CD8-positive, alpha-beta memory T cell (primary cell): ENCODE measurements at regions not wholly inside any gene's neighbourhood (a gene's known extent, or its start where the extent isn't known, plus 50 kb on each side); places are given as distances from the start of the nearest gene placed in this dataset.
"Not testable (repeated sequence)": the region's sequence is repeated elsewhere in the genome, so short reads cannot be mapped to it uniquely, and the experiment has no call there.

Experiments used
- CTCF ChIA-PET: fragments of 350-600 bp; sonication (Branson Sonifier 250); formaldehyde crosslinking; loops from one replicate; lab custom pipeline; 2021; ENCODE audit warnings: antibody characterized with exemption; lab: Charles Lee
- POLR2A ChIA-PET: fragments of 350-600 bp; sonication (Branson Sonifier 250); formaldehyde crosslinking; loops from one replicate; lab custom pipeline; 2021; ENCODE audit warnings: antibody characterized with exemption; lab: Charles Lee
- DNase-seq, 5 donors: peaks; one replicate each; pipeline versions ENCODE4 v3.0.0 to v3.0.0-alpha.2; 2020 to 2022; ENCODE audit warnings: mixed read lengths in 1 of 5
- H3K27ac ChIP-seq: one replicate; pipeline ENCODE4 v1.7.0; 2013; ENCODE audit warnings: low read depth, mild to moderate bottlenecking, low read length, moderate library complexity
- H3K27me3 ChIP-seq: 2 replicates; pipeline ENCODE4 v1.7.0; 2013; ENCODE audit warnings: low read length, mild to moderate bottlenecking; ENCODE audit not compliant: insufficient read depth, poor library complexity, severe bottlenecking
- H3K36me3 ChIP-seq: 2 replicates; pipeline ENCODE4 v1.7.0; 2013; ENCODE audit warnings: mild to moderate bottlenecking, low read length, moderate library complexity; ENCODE audit not compliant: insufficient read depth
- H3K4me1 ChIP-seq: 2 replicates; pipeline ENCODE4 v1.7.0; 2013; ENCODE audit warnings: mild to moderate bottlenecking, low read length, moderate library complexity; ENCODE audit not compliant: insufficient read depth
- H3K4me3 ChIP-seq: 2 replicates; pipeline ENCODE4 v1.7.0; 2013; ENCODE audit warnings: mild to moderate bottlenecking, low read length
- H3K9me3 ChIP-seq: 2 replicates; pipeline ENCODE4 v1.7.0; 2013; ENCODE audit warnings: mild to moderate bottlenecking, low read length
- H3K27ac Mint-ChIP-seq, 8 donors: one replicate each; pipeline ENCODE4 v1.8.0; 2020 to 2021; ENCODE audit warnings: mixed read lengths in 8 of 8, mild to moderate bottlenecking in 6 of 8, inconsistent platforms in 3 of 8, moderate library complexity in 3 of 8
- H3K27me3 Mint-ChIP-seq, 2 donors: one replicate each; pipeline ENCODE4 v1.8.0; 2020 to 2021; ENCODE audit warnings: mixed read lengths in 2 of 2, mild to moderate bottlenecking in 1 of 2, moderate library complexity in 1 of 2
- H3K36me3 Mint-ChIP-seq, 3 donors: one replicate each; pipeline ENCODE4 v1.8.0; 2020 to 2021; ENCODE audit warnings: mixed read lengths in 3 of 3, inconsistent platforms in 1 of 3, mild to moderate bottlenecking in 1 of 3
- H3K4me1 Mint-ChIP-seq, 3 donors: one replicate each; pipeline ENCODE4 v1.8.0; 2020 to 2021; ENCODE audit warnings: mixed read lengths in 3 of 3, inconsistent platforms in 1 of 3, mild to moderate bottlenecking in 1 of 3
- H3K4me3 Mint-ChIP-seq, 7 donors: one replicate each; pipeline ENCODE4 v1.8.0; 2020 to 2021; ENCODE audit warnings: mixed read lengths in 7 of 7, mild to moderate bottlenecking in 6 of 7, moderate library complexity in 4 of 7, inconsistent platforms in 2 of 7
- H3K9me3 Mint-ChIP-seq, 5 donors: one replicate each; pipeline ENCODE4 v1.8.0; 2020 to 2022; ENCODE audit warnings: mixed read lengths in 5 of 5, mild to moderate bottlenecking in 3 of 5, moderate library complexity in 2 of 5, inconsistent platforms in 1 of 5

DNA sequence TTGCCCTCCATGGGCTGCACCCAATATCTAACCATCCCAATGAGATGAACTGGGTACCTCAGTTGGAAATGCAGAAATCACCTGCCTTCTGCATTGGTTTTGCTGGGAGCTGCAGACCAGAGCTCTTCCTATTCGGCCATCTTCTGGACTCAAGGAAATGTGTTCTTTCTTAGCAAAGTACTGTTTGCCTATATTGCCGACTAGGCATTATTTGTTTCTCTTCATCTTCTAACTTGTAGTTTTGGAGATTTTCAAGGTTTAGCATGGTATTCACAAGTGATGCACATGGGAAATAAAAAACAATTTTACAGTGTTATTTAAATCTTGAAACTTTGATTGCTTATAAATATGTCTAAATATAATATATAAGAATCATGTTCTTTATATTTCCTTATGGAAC lies 377.8 kb upstream of the POU1F1 start:
- H3K27ac Mint-ChIP-seq = no peak overlapping the region
- POLR2A ChIA-PET = no interaction called here

DNA sequence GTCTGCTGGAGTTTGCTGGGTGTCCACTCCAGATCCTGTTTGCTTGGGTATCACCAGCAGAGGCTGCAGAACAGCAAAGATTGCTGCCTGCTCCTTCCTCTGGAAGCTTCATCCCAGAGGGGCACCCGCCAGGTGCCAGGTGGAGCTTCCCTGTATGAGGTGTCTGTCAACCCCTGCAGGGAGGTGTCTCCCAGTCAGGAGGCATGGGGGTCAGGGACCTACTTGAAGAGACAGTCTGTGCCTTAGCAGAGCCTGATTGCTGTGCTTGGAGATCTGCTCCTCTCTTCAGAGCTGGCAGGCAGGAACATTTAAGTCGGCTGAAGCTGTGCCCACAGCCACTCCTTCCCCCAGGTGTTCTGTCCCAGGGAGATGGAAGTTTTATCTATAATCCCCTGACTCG lies 376.8 kb upstream of the POU1F1 start:
- H3K27me3 Mint-ChIP-seq, CTCF ChIA-PET, H3K9me3 ChIP-seq, H3K36me3 ChIP-seq, H3K9me3 Mint-ChIP-seq, DNase-seq, POLR2A ChIA-PET, H3K36me3 Mint-ChIP-seq, H3K4me3 Mint-ChIP-seq, H3K27ac ChIP-seq, H3K4me1 Mint-ChIP-seq, H3K4me1 ChIP-seq, H3K27ac Mint-ChIP-seq, H3K4me3 ChIP-seq, H3K27me3 ChIP-seq: not testable (repeated sequence)

More for the DNA sequence above, 377.8 kb upstream of the POU1F1 start:
- Histone ChIP-seq H3K36me3 (no peaks in the 10 kb centered on the region), H3K9me3 (no peaks in the 10 kb centered on the region), H3K4me3 (no peak overlapping the region), H3K27ac (no peak overlapping the region), H3K4me1 (no peaks in the 10 kb centered on the region), H3K27me3 (no peaks in the 10 kb centered on the region)
- H3K4me1 Mint-ChIP-seq = no peaks in the 10 kb centered on the region
- H3K9me3 Mint-ChIP-seq = peaks cover 0 to 2% (median 0%) of the 10 kb centered on the region in 5 donors
- H3K4me3 Mint-ChIP-seq = no peak overlapping the region
- DNase-seq = no peak
- no peaks in the 10 kb centered on the region for H3K36me3 Mint-ChIP-seq
- CTCF ChIA-PET = no interaction called here
- no peaks in the 10 kb centered on the region for H3K27me3 Mint-ChIP-seq

DNA sequence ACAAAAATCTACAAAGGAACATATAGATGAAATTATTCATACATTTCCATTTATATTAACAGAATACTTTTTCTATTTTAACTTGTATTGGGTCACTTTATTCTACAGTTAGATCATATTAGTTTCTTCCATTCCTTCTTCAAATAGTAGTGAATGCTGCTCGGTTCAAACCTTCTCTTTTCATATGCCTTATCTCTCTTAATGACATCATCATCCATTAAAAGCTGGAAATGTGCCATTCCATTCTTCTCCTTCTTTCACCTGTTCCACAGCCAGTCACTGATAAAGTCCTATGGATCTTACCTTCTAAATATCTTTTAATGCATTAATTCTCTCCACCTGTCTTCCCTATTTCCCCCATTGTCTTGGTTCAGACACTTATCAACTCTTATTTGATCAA lies 358.0 kb upstream of the POU1F1 start:
- H3K9me3 Mint-ChIP-seq = peaks cover 0 to 2% (median 0%) of the 10 kb centered on the region in 5 donors
- no peaks in the 10 kb centered on the region for H3K27me3 Mint-ChIP-seq
- Histone ChIP-seq H3K4me3 (no peak overlapping the region), H3K4me1 (no peaks in the 10 kb centered on the region), H3K36me3 (no peaks in the 10 kb centered on the region), H3K27ac (no peak overlapping the region), H3K9me3 (no peaks in the 10 kb centered on the region), H3K27me3 (no peaks in the 10 kb centered on the region)
- ChIA-PET CTCF (no interaction called here), POLR2A (no interaction called here)
- H3K4me1 Mint-ChIP-seq = no peaks in the 10 kb centered on the region
- H3K27ac Mint-ChIP-seq = no peak overlapping the region
- DNase-seq = no peak
- H3K4me3 Mint-ChIP-seq = no peak overlapping the region
- H3K36me3 Mint-ChIP-seq = no peaks in the 10 kb centered on the region

DNA sequence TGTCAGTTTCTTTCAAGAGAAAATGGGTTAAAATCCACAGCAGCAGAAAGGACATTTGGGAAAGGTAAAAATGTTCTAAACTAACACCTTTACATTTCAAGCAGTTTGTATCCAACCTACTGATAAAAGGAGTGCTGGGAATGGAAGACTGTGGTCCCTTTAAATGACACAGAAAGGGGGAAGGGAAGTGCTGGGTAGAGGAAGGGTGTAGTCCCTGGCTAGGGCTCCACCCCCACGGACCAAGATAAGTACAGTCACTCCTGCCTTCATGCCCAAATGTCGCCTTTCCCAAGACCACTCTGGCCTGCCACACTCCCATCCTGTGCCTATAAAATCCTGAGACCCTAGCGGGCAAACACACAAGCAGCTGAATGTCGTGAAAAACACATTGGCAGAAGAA lies 350.9 kb upstream of the POU1F1 start:
- CTCF ChIA-PET = no interaction called here
- Mint-ChIP-seq H3K27ac (no peak overlapping the region), H3K4me3 (no peak overlapping the region), H3K36me3 (no peaks in the 10 kb centered on the region), H3K9me3 (peaks cover 0 to 9% (median 0%) of the 10 kb centered on the region in 5 donors), H3K4me1 (no peaks in the 10 kb centered on the region), H3K27me3 (no peaks in the 10 kb centered on the region)
- Histone ChIP-seq H3K9me3 (no peaks in the 10 kb centered on the region), H3K4me1 (no peaks in the 10 kb centered on the region), H3K36me3 (no peaks in the 10 kb centered on the region), H3K4me3 (no peak overlapping the region), H3K27ac (no peak overlapping the region), H3K27me3 (no peaks in the 10 kb centered on the region)
- POLR2A ChIA-PET = no interaction called here
- DNase-seq = no peak

DNA sequence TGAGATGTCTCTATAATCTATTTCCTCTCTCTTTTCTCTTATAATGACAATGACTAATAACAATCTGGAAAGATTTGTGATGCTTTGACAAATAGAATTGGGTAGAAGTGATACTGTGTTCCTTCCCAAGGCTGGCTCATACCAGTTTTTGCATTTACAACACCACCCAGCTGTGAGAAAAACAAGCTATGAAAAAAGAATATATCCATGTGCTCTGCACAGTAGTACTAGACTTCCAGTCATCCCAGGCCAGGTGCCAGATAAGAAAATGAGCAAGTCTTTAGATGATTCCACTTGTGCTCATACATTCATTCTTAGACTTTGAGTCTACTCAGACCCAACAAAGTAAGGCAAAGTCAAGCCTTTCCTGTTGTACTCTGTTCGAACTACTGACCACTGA lies 350.2 kb upstream of the POU1F1 start:
- Histone ChIP-seq H3K9me3 (no peaks in the 10 kb centered on the region), H3K4me3 (no peak overlapping the region), H3K27me3 (no peaks in the 10 kb centered on the region), H3K27ac (no peak overlapping the region), H3K36me3 (no peaks in the 10 kb centered on the region), H3K4me1 (no peaks in the 10 kb centered on the region)
- Mint-ChIP-seq H3K27ac (no peak overlapping the region), H3K4me1 (no peaks in the 10 kb centered on the region), H3K9me3 (peaks cover 0 to 9% (median 0%) of the 10 kb centered on the region in 5 donors), H3K36me3 (no peaks in the 10 kb centered on the region), H3K4me3 (no peak overlapping the region), H3K27me3 (no peaks in the 10 kb centered on the region)
- no peak for DNase-seq
- ChIA-PET POLR2A (no interaction called here), CTCF (no interaction called here)

DNA sequence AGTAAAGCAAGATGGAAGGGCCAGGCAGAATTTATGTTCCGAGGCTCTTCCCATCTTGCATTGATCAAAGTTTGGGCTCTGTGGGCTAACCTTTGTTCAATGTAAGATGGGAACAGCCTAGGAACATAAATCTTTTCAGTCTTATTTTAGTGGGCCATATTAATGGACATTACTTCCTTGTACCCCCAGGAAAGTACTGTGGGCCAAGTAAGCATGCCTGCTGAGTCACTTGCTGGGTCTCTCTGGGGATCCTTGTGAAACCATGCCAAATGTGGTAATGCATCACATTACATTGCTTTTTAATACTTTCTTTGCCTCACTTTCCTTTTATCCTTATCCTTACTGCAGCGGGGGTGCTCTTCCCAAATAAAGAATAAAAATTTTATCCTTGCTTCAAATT lies 349.5 kb upstream of the POU1F1 start:
- ChIA-PET POLR2A (no interaction called here), CTCF (no interaction called here)
- H3K4me3 Mint-ChIP-seq = no peak overlapping the region
- no peaks in the 10 kb centered on the region for H3K36me3 Mint-ChIP-seq
- no peaks in the 10 kb centered on the region for H3K4me1 ChIP-seq
- H3K27me3 Mint-ChIP-seq = no peaks in the 10 kb centered on the region
- H3K4me3 ChIP-seq = no peak overlapping the region
- no peaks in the 10 kb centered on the region for H3K27me3 ChIP-seq
- no peak overlapping the region for H3K27ac Mint-ChIP-seq
- H3K9me3 Mint-ChIP-seq = peaks cover 0 to 9% (median 0%) of the 10 kb centered on the region in 5 donors
- H3K9me3 ChIP-seq = no peaks in the 10 kb centered on the region
- DNase-seq = no peak
- H3K4me1 Mint-ChIP-seq = no peaks in the 10 kb centered on the region
- no peak overlapping the region for H3K27ac ChIP-seq
- H3K36me3 ChIP-seq = no peaks in the 10 kb centered on the region

DNA sequence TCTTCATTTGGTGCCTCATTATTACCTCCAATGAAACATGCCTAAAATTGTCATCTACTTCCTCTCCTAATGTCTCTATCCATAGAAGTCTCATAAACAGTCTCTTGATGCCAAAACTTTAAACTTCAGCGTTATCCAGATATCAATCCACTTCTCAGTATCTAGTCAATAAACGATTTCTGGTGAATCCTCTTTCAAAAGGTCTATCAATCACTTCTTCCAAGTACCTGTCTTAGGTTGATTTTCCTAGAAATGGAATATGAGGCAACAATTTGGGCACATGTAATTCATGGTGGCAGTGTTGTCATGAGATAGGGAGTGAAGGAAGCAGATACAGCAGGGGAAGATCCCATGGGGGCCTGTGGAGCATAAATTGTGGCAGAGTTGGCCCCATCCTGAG lies 348.5 kb upstream of the POU1F1 start:
- H3K36me3 Mint-ChIP-seq = no peaks in the 10 kb centered on the region
- H3K27ac ChIP-seq = no peak overlapping the region

DNA sequence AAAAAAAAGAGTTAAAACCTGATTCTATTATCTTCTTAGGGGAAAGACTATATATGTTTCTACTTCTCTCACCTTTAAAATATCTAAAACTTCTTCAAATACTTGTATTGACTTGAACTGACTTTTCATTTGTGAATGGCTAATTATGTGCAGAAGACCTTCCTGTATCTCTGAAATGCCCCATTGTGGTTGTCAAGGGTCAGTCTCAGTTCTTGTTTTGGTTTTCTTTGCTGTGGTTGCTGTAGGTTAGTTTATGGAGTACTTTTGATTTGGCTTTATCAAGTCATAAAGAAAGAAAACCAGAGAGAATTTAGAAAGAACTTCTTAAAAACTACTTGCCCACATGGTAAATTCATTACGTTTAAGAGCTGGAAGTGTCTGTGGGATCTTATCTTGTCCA lies 345.3 kb upstream of the POU1F1 start:
- Mint-ChIP-seq H3K4me3 (no peak overlapping the region), H3K36me3 (no peaks in the 10 kb centered on the region), H3K27me3 (no peaks in the 10 kb centered on the region), H3K27ac (no peak overlapping the region), H3K4me1 (no peaks in the 10 kb centered on the region), H3K9me3 (peaks cover 0 to 13% (median 4%) of the 10 kb centered on the region in 5 donors)
- no peaks in the 10 kb centered on the region for H3K4me1 ChIP-seq
- ChIA-PET POLR2A (no interaction called here), CTCF (no interaction called here)
- no peaks in the 10 kb centered on the region for H3K36me3 ChIP-seq
- DNase-seq = no peak
- no peaks in the 10 kb centered on the region for H3K9me3 ChIP-seq
- H3K27me3 ChIP-seq = no peaks in the 10 kb centered on the region
- H3K27ac ChIP-seq = no peak overlapping the region
- H3K4me3 ChIP-seq = no peak overlapping the region

More for the DNA sequence above, 348.5 kb upstream of the POU1F1 start:
- H3K27ac Mint-ChIP-seq = no peak overlapping the region
- H3K4me1 ChIP-seq = no peaks in the 10 kb centered on the region
- H3K36me3 ChIP-seq = no peaks in the 10 kb centered on the region
- H3K27me3 Mint-ChIP-seq = no peaks in the 10 kb centered on the region
- H3K27me3 ChIP-seq = no peaks in the 10 kb centered on the region
- no peak for DNase-seq
- peaks cover 0 to 9% (median 0%) of the 10 kb centered on the region in 5 donors for H3K9me3 Mint-ChIP-seq
- no peak overlapping the region for H3K4me3 Mint-ChIP-seq
- H3K4me3 ChIP-seq = no peak overlapping the region
- no peaks in the 10 kb centered on the region for H3K9me3 ChIP-seq
- ChIA-PET POLR2A (no interaction called here), CTCF (no interaction called here)
- H3K4me1 Mint-ChIP-seq = no peaks in the 10 kb centered on the region

DNA sequence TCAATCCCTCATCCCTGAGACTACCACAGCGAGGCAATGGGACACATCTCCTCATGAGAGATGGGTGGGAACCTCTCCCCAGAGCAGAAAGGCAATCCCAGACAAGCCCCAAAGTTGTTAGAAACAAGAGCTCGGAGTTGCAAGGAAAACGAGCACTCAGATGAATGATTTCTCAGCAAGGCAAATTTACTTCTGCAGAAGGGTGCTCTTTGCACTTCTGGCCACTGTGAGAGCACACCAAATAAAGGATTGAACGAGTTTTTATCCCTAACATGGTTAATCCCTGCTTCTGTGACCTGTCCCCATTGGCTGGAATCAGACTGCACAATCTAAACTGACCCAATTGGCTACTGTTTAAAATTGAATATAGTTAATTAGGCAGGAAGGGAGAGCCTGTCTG lies 339.1 kb upstream of the POU1F1 start:
- H3K36me3 ChIP-seq = no peaks in the 10 kb centered on the region
- Mint-ChIP-seq H3K27ac (no peak overlapping the region), H3K36me3 (no peaks in the 10 kb centered on the region), H3K9me3 (peaks cover 14 to 36% (median 22%) of the 10 kb centered on the region in 5 donors), H3K27me3 (peaks cover 0 to 1% of the 10 kb centered on the region in 2 donors), H3K4me1 (no peaks in the 10 kb centered on the region), H3K4me3 (no peak overlapping the region)
- no peak overlapping the region for H3K27ac ChIP-seq
- no peaks in the 10 kb centered on the region for H3K9me3 ChIP-seq
- no peak overlapping the region for H3K4me3 ChIP-seq
- DNase-seq = no peak
- H3K27me3 ChIP-seq = no peaks in the 10 kb centered on the region
- ChIA-PET CTCF (no interaction called here), POLR2A (no interaction called here)
- no peaks in the 10 kb centered on the region for H3K4me1 ChIP-seq
